HepG2 (cell line): ENCODE measurements at regions not wholly inside any gene's neighbourhood (a gene's known extent, or its start where the extent isn't known, plus 50 kb on each side); places are given as distances from the start of the nearest gene placed in this dataset.

Source experiments
- ATAC-seq: fragments of 200-7000 bp; cut with Tn5 transposase; 3 replicates; pipeline ENCODE4 v1.9.1; 2020; ENCODE audit warnings: mild to moderate bottlenecking, moderate library complexity
- BruUV-seq: library from RNA; stranded (reverse); fragments of 400-500 nt; replicated peaks from 2 replicates; lab custom pipeline; 2021; lab: Mats Ljungman, UMichigan
- CTCF ChIA-PET: fragments of 300-600 bp; formaldehyde crosslinking; extraction: SDS; loops from one replicate; lab custom pipeline; 2021; ENCODE audit warnings: low total read pairs, inconsistent platforms, low intra/inter-chr PET ratio; lab: Yijun Ruan, JAX
- POLR2A ChIA-PET: fragments of 350-600 bp; sonication (Branson Sonifier 250); formaldehyde crosslinking; loops from one replicate; lab custom pipeline; 2020; ENCODE audit warnings: antibody characterized with exemption, inconsistent platforms; lab: Yijun Ruan, JAX
- DNase-seq: peaks from one replicate; pipeline ENCODE4 v3.0.0-alpha.2; 2015; ENCODE audit warnings: low spot score
- FAIRE-seq: peaks from 3 replicates; lab custom pipeline; 2011; peaks lifted over from hg19 to GRCh38; lab: Jason Lieb, UNC
- H2AFZ ChIP-seq: one replicate; pipeline ENCODE4 v1.6.1; 2011; ENCODE audit warnings: low read length, inconsistent platforms
- H3K27ac ChIP-seq: fragments of 300-600 bp; 3 replicates; pipeline ENCODE4 v1.8.0; 2011; ENCODE audit warnings: mixed run types, mild to moderate bottlenecking, mixed read lengths, low read length, inconsistent platforms; ENCODE audit not compliant: insufficient read depth; ENCODE audit errors: extremely low read length
- H3K27me3 ChIP-seq, 2 experiments: fragments of 200-600 bp in 1 of 2; 2 replicates in 1 of 2; 3 replicates in 1 of 2; pipeline versions ENCODE4 v1.6.0 to v1.8.0; 2011; ENCODE audit warnings: low read length in 2 of 2, mild to moderate bottlenecking in 2 of 2, moderate library complexity in 2 of 2, inconsistent platforms in 1 of 2; ENCODE audit not compliant: insufficient read depth in 2 of 2, control insufficient read depth in 1 of 2
- H3K36me3 ChIP-seq, 2 experiments: fragments of 200-600 bp in 1 of 2; replicated peaks in 1 of 2; 2 replicates in 1 of 2; 3 replicates in 1 of 2; pipeline versions ENCODE4 v1.5.1 to v1.8.0; 2011; ENCODE audit warnings: low read length in 2 of 2, inconsistent platforms in 1 of 2; ENCODE audit not compliant: insufficient read depth in 2 of 2, control insufficient read depth in 1 of 2
- H3K4me1 ChIP-seq: 2 replicates; pipeline ENCODE4 v1.5.1; 2012; ENCODE audit warnings: low read length, inconsistent platforms; ENCODE audit not compliant: insufficient read depth
- H3K4me2 ChIP-seq: 2 replicates; pipeline ENCODE4 v1.6.0; 2011; ENCODE audit warnings: low read depth, low read length, inconsistent platforms
- H3K4me3 ChIP-seq, 3 experiments: fragments of 200-600 bp in 1 of 3; sonication (generic), shearing (Covaris generic) in 1 of 3; replicated peaks in 1 of 3; 2 replicates each; pipeline ENCODE4 v1.5.1; 2011 to 2016; ENCODE audit warnings: low read length in 3 of 3, inconsistent platforms in 2 of 3, low read depth in 2 of 3, mild to moderate bottlenecking in 2 of 3, control low read depth in 1 of 3, mixed read lengths in 1 of 3; ENCODE audit not compliant: insufficient read depth in 1 of 3
- H3K79me2 ChIP-seq: one replicate; pipeline ENCODE4 v1.6.1; 2011; ENCODE audit warnings: low read length, inconsistent platforms; ENCODE audit not compliant: insufficient read depth
- H3K9ac ChIP-seq: 2 replicates; pipeline ENCODE4 v1.6.0; 2011; ENCODE audit warnings: mild to moderate bottlenecking, low read depth, low read length, inconsistent platforms; ENCODE audit not compliant: insufficient read depth
- H3K9me3 ChIP-seq: 2 replicates; pipeline ENCODE4 v1.5.1; 2012; ENCODE audit warnings: mild to moderate bottlenecking, low read length
- H4K20me1 ChIP-seq: 2 replicates; pipeline ENCODE4 v1.6.0; 2011; ENCODE audit warnings: inconsistent platforms, mild to moderate bottlenecking, low read length, moderate library complexity; ENCODE audit not compliant: insufficient read depth
- PBX2 ChIP-seq: IDR thresholded peaks from 2 replicates; pipeline ENCODE4 v1.6.1; 2016; ENCODE audit warnings: control low read depth
- PREB ChIP-seq: sonication (generic); formaldehyde crosslinking; IDR thresholded peaks from 2 replicates; pipeline ENCODE4 v1.4.0; 2020; ENCODE audit warnings: missing genetic modification reagents
- SMYD3 ChIP-seq: sonication (generic); formaldehyde crosslinking; IDR thresholded peaks from 2 replicates; pipeline ENCODE4 v1.8.1; 2023; ENCODE audit warnings: mild to moderate bottlenecking, missing genetic modification reagents
- ZFP36L2 ChIP-seq: sonication (generic); formaldehyde crosslinking; IDR thresholded peaks from 2 replicates; pipeline ENCODE4 v1.4.0; 2020; ENCODE audit warnings: missing genetic modification reagents
- ZNF558 ChIP-seq: sonication (generic); formaldehyde crosslinking; IDR thresholded peaks from 2 replicates; pipeline ENCODE4 v1.9.0; 2022; ENCODE audit warnings: mild to moderate bottlenecking, missing genetic modification reagents, borderline replicate concordance
- ZNF674 ChIP-seq: sonication (generic); formaldehyde crosslinking; IDR thresholded peaks from 2 replicates; pipeline ENCODE4 v1.5.0; 2020; ENCODE audit warnings: low read depth, mild to moderate bottlenecking, missing genetic modification reagents
- WGBS: methylation state at CpG from one replicate; pipeline ENCODE4 v1.1.6; 2017; ENCODE audit warnings: low lambda C conversion rate; 5-methylcytosine and 5-hydroxymethylcytosine counted together
- in situ Hi-C: cut with HindIII; loops from 2 replicates; pipeline ENCODE4 v1.10.0; 2017; ENCODE audit warnings: low pct_unique_long_range_greater_than_20kb; ENCODE audit not compliant: extremely low pct_ligation_motif_present
- intact Hi-C: fragments of 100-400 bp; cut with micrococcal nuclease; formaldehyde crosslinking; loops from one replicate; pipeline ENCODE4 v1.10.0; 2022; ENCODE audit not compliant: unreplicated experiment
- TF ChIP-seq, protein P1 (sequence below): sonication (generic); formaldehyde crosslinking; IDR thresholded peaks from 2 replicates; pipeline ENCODE4 v1.4.0; 2020; ENCODE audit warnings: mild to moderate bottlenecking, missing genetic modification reagents, borderline replicate concordance
- TF ChIP-seq, protein P2 (sequence below): sonication (generic); formaldehyde crosslinking; IDR thresholded peaks from 2 replicates; pipeline ENCODE4 v1.8.0; 2022; ENCODE audit warnings: mild to moderate bottlenecking, missing genetic modification reagents

- peaks cover 22% of the 10 kb centered on the region for H3K9me3 ChIP-seq
- no peaks in the 10 kb centered on the region for H3K79me2 ChIP-seq
- in situ Hi-C loops = no loop called here
- POLR2A ChIA-PET = no interaction called here
- no peak for FAIRE-seq
- WGBS = 74% methylated on average over 44 of the region's 54 CpGs
- no peaks in the 10 kb centered on the region for H3K4me1 ChIP-seq
- no TSS peak for BruUV-seq
- H3K36me3 ChIP-seq = no peaks in the 10 kb centered on the region
- no peaks in the 10 kb centered on the region for H4K20me1 ChIP-seq
- no peak overlapping the region for H3K4me3 ChIP-seq
- no peak overlapping the region for H2AFZ ChIP-seq
- TF ChIP-seq PREB (CRISPR knock-in tag) (no peak), ZNF558 (CRISPR knock-in tag) (no peak), ZFP36L2 (CRISPR knock-in tag) (no peak), SMYD3 (CRISPR knock-in tag) (no peak), ZNF674 (CRISPR knock-in tag) (no peak), PBX2 (no peak)
- TF ChIP-seq, protein P1, sequence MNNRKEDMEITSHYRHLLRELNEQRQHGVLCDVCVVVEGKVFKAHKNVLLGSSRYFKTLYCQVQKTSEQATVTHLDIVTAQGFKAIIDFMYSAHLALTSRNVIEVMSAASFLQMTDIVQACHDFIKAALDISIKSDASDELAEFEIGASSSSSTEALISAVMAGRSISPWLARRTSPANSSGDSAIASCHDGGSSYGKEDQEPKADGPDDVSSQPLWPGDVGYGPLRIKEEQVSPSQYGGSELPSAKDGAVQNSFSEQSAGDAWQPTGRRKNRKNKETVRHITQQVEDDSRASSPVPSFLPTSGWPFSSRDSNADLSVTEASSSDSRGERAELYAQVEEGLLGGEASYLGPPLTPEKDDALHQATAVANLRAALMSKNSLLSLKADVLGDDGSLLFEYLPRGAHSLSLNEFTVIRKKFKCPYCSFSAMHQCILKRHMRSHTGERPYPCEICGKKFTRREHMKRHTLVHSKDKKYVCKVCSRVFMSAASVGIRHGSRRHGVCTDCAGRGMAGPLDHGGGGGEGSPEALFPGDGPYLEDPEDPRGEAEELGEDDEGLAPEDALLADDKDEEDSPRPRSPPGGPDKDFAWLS = no peak
- TF ChIP-seq, protein P2, sequence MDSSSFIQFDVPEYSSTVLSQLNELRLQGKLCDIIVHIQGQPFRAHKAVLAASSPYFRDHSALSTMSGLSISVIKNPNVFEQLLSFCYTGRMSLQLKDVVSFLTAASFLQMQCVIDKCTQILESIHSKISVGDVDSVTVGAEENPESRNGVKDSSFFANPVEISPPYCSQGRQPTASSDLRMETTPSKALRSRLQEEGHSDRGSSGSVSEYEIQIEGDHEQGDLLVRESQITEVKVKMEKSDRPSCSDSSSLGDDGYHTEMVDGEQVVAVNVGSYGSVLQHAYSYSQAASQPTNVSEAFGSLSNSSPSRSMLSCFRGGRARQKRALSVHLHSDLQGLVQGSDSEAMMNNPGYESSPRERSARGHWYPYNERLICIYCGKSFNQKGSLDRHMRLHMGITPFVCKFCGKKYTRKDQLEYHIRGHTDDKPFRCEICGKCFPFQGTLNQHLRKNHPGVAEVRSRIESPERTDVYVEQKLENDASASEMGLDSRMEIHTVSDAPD (CRISPR knock-in tag) = no peak
- DNase-seq = no peak
- CTCF ChIA-PET = no interaction called here
- no peak overlapping the region for H3K27ac ChIP-seq
- H3K4me2 ChIP-seq = no peak overlapping the region
- no peak overlapping the region for H3K9ac ChIP-seq
- ATAC-seq = no peak
- intact Hi-C loops = no loop called here
- peaks cover 1 to 10% of the 10 kb centered on the region in 2 experiments; a peak in 3 of 5 replicates for H3K27me3 ChIP-seq
Measured at GRCh38 chr5:73380710-73381589, 67.6 kb downstream of the FOXD1 start.
